HG03103 (cell line): ENCODE measurements at regions not wholly inside any gene's neighbourhood (a gene's known extent, or its start where the extent isn't known, plus 50 kb on each side); places are given as distances from the start of the nearest gene placed in this dataset.

ENCODE experiments used
- ATAC-seq: cut with Tn5 transposase; IDR thresholded peaks from one replicate; pipeline ENCODE4 v1.9.1; 2021; ENCODE audit warnings: low read depth; ENCODE audit not compliant: unreplicated experiment

DNA sequence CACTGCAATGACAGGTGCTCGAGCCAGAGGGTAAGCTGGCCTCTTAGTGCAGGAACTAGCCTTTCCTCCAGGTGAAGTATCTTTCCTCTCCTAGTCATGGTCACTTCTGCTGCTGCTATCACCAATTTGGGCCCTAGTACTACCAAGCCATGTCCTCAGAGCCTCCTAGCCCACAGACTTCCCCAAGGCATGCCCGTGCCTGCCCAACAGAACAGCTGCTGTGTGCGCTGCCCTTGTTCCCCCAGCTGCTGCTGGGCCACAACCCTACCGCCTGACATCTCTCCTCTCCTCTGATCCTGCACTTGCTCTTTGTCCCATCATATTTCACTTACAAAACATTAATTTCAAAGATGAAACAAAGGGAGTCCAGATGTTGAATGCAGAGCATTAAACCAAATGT, 168.5 kb upstream of the FREM2 start:
- ATAC-seq, result no peak

DNA sequence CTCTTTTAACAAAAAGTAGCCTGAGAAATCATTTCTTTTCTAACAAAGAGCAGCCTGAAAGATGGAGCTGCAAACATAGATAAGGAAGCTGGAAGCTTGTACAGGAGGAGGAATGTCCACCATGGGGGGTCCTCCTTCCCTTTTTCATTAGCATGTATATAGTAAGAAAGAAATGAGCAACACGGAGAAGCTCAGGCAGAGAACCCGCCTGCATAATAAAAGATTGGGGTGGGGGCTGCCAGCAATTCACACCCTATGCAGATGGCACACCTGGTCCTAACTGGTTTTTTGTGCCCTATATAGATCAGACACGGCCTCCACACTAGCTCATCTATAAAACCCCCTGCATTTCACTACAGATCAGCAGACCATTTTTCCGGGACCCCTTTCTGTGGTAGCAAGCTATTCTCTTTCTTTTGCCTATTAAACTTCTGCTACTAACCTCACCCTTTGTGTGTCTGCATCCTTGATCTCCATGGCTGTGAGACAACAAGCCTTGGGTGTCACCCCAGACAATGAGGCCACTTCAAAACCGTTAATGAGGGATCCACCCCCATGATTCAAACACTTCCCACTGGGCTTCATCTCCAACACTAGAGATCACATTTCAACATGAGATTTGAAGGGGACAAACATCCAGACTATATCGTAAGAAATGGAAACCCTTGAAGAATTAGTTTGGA, 167.5 kb upstream of the FREM2 start:
- ATAC-seq, result no peak

DNA sequence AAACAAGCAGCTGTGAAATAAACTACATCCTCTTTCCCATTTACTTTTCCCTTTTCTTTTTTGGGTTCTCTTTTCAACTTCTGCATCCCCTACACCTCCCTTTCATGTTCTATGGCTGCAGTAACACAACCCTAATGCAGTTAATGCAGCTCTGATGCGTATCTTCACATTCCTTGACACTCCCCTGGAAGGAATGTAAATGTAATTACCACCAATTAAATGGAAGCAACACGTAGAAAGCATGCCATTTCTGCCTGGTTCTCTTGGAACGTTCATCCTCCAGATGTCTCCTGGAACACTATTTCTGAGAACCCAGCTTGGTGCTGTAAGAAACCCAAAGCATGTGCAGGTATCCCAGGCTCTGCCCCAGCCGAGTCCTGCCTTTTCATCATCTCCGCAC, 166.8 kb upstream of the FREM2 start:
- no peak for ATAC-seq

DNA sequence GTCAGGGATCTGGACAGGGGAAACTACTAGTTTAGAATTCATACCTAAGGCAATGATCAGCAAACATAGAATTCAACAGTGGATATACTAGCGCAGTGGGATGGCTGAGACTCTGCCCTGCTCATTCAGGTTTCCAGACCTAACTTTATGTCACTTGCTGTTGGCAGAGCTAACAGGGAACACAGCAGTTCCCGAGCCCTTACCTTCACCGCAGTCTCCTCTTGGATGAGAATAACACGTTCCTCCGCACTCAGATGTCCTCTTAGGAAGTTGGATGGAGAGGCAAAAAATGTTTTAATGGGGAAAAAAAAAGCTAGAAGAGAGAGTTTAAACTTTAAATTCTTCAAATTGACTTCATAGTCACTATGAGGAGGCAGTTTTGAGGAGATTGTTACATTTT, 159.7 kb upstream of the FREM2 start:
- no peak for ATAC-seq

DNA sequence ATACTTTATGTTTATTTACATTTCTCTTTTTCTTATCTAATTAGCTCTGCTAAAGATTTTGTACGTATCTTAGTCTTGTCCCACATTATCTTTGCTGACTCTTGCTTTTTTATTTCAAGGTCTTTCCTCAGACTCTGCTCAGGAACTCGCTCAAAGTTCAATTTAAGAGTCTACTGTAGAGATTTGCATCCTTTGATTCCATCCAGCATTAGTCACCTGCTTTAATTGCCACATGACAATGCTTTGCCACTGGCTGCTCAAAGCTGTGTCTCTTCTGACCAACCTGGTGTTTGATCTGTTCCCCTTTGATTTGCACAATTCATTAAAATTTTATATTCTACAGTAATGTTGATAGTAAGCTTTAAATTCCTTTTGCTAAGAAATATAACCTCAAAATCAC, 157.9 kb upstream of the FREM2 start:
- ATAC-seq, result no peak

DNA sequence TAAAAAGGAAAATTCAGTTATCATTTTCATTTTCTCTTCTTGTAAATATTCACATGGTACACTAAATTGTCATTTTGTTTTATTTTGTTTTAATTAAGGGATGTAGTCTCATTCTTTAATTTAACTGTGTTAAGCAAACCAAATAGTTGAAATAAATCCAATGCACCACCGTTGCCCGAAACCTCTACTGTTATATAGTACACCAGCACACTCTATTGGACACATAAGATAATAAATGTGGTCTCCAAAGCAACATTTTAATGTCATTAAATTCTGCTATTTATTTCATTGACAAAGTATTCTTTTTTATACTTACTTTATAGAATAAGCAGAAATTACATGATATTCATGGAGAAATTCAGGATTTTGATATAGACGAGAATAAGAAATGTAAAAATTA, 156.4 kb upstream of the FREM2 start:
- ATAC-seq, result no peak

DNA sequence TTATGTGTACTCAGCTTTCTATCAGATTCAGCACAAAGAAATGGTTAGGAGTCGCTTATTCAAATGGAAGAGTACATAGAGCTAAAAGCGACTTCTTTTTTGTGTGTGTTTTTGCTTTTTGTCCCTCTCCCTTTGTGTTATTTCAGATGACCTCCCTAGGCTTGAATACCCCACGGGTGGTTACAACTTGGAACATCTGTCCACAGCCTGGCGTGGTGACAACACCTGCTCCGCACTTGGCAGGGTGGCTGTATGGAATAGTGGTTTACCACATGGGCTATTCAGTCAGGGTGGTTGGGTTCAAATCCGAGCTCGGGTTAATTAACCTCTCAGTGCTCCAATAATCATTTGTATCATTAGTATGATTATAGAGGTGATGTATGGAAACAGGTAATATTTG, 151.6 kb upstream of the FREM2 start:
- no peak for ATAC-seq

DNA sequence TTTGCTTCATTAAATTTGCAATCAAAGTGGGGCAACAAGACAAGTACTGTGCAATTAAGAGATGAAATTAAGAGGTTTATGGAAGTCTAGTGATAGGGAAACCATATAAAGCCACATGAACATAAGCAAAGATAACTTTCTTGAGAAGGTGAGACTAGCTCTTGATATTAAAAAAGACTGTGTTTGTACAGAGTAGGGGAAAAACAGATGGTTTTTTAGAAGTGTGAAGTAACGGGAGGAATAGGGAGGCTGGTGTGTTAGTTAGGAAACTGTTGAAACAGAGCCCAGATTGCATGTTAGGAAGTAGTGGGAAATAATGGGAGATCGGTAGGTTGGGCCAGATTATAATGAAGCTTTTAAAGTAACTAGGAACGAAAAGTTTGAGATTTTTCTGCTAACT, 149.8 kb upstream of the FREM2 start:
- ATAC-seq, result no peak

DNA sequence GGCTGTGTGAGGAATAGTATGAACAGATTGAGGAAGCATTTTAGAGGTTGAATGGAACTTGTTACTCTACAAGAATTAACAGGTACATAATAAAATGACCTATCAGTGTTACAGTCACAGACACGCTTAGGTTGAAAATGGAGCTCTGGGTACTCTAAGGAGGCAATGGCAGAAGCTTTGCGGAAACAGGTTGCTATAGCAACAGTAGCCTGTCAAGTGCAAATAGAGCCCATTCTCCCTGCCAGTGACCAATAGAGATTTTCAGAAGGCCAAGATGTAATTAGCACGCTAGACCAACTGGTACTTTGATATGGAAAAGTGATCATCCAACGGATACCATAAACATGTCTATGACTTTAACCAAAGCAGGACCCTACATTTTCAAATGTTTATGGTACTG, 148.5 kb upstream of the FREM2 start:
- no peak for ATAC-seq

GRCh38 chr13:38539632-38540031, 147.2 kb upstream of the FREM2 start:
- ATAC-seq, result no peak

DNA sequence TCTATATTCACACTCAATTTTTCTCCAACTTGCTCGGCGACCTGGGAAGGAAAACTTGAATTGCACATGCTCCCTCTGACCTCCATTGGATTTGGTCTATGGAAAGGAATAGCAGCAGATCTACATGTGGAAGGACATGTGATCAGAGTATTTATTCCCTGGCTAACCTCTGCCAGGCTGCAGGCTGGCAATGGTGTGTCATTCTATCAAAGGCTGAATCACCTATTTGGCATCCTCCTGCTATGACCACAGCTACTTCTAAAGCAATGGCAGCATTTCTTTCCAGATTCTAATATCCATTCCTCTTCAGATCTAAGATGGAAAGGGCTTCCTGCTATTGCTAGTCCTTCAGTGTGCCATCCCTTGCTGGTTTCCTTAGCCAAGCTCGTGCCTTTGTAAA, 144.3 kb upstream of the FREM2 start:
- ATAC-seq, result no peak

DNA sequence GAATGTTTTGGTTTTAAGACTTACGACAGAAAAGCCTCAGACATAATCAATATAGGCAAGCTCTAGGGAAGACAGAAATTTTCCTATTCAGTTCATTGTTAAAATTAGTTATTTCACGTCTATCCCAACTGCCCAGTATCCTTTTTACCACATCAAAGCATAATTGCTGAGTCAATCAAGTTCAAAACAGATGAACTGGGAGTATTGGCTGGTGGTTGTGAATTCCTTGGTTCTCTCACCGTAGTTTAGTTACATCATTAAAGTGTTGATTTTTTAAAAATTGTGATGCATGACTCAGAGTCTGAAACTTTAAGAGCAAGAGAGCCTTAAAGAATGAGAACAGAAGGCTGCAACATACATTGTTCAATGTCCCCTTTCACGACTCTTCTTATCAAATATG, 143.3 kb upstream of the FREM2 start:
- no peak for ATAC-seq

DNA sequence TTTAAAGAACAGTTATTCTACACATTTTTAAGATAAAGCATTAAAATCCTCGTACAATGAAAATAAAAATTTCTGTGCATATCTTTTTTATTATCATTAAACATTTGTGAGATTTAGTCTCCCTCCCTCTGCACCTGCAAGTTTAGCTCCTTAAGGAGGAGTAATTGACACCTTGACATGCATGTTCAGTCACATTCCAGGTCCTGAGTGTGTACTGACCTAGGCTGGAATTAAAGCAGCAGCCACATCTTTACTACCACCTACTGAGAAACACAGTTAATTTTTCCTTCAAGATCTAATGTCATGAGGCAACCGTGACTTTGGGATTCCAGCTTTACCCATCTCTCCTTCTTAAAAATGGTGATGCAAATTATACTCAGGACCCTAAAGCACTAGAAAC, 123.1 kb upstream of the FREM2 start:
- no peak for ATAC-seq

DNA sequence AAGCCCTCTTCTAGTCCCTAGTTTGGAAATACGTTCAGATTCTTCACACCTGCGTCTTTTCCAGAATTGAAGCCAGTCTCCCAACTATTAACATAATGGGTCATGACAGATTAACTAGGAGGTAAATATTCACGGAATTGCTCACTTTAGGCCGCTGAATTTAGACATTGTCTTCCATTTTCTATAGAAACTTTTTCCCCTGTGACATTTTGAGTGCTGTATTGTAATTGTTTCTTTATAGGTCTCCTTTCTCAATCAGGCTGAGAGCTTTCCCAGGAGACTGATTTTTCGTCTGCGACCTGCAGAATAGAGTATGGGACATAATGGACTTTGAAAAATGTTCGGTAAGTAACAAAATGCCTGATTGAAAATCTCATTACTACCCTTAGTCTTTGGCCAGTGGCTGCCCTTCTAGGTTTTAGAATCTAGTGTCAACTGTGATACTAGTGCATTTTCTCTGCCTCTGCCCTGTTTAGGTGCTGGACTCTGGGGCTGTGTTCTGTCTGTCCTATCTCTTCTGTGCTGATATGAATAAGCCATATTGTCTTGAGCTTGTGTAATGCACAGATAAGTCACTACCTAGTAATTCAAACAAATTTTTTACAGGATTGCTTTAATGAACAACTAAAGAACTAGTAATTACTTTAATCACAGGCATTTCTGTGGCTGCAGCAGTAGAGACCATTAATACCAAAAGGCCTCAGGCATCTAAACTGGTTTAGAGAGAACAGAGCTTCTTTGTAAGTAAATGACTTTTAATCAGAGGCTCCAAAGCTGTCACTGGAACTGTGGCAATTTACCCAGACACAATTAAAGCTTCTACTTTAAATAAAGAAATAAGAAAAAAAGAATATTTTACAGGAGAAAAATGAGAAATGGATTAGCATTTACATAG, 122.4 kb upstream of the FREM2 start:
- no peak for ATAC-seq

DNA sequence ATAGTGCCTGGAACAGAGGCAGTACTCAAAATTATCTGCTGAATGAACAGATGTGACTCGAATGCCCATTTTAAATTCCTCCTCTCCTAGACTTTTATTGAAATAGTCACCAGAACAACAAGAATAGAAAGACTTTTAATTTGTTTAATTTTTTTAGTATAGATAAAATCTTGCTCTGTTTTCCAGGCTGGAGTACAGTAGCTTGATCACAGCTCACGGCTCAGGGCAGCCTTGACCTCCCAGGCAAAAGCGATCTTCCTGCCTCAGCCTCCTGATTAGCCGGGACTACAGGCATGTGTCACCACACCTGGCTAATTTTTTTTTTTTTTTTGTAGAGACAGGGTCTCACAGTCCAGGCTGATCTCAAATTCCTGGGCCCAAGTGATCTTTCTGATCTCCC, 120.9 kb upstream of the FREM2 start:
- ATAC-seq, result no peak

DNA sequence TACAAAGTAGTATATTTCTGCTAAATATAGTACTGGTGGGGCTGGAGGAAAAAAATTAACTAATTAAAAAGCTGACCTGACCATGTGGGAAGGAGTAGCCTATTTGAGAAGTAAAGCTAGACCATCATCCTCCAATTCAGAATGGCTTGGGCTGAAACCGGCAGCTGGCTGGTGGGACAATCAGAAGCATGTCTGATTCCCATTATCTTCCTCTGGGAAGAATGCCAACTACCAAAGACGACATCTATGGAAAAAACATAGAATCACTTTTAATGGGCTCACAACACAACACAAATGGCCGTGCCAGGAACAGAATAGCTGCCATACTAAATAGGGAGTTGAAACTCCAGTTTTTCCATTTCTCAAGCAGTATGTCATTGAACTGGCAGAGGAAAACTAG, 120.4 kb upstream of the FREM2 start:
- no peak for ATAC-seq

GRCh38 chr13:38570706-38571105, 116.2 kb upstream of the FREM2 start:
- ATAC-seq, result no peak

DNA sequence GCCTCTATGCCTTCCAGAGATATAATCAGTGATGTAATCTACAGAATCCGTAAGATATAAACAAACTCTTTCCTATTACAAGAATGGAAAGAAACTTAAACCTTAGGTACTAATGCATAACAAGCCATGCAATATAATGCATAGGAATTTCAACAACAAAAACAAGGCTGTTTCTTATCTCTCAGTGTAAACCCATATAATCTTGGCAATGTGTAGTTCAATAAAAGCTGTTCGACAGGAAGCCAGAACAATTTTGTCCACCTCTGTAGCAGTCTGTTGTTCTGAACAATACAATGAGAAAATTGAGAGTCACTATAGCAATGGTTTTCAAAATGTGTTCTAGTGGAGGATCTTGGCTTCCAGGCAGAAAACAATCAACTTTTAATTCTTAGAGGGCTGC, 111.5 kb upstream of the FREM2 start:
- ATAC-seq, result no peak

GRCh38 chr13:38577048-38577447, 109.8 kb upstream of the FREM2 start:
- no peak for ATAC-seq

DNA sequence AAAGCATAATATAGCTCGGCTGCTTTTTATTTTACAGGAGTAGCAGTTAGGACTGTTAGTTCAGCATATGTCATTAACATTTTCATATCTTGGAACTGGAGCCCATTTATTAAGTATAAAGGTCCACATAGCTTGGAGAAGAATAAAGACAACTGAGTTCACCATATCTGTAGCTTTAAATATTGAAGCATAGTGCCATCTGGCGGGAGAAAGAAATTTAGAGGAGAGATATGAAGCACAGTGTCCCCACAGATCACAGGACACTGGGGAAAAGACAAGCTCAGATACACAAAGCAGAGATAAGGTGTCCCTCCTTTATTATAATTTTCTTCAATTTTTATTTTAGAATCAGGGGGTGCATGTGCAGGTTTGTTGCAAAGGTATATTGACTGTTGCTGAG, 104.7 kb upstream of the FREM2 start:
- ATAC-seq, result peak; percentile 79

DNA sequence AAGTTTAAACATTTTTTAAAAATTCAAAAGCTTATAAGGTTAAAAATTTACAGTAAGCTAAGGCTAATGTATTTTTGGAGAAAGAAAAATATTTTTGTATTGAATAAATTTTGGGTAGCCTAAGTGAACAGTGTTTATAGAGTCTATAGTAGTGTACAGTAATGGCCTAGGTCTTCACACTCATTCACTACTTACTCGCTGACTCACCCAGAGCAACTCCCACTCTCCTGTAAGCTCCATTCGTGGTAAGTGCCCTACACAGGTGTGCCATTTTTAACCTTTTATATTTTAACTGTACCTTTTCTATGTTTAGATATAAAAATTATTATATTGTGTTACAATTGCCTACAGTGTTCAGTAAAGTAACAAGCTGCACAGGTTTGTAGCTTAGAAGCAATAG, 96.6 kb upstream of the FREM2 start:
- no peak for ATAC-seq

DNA sequence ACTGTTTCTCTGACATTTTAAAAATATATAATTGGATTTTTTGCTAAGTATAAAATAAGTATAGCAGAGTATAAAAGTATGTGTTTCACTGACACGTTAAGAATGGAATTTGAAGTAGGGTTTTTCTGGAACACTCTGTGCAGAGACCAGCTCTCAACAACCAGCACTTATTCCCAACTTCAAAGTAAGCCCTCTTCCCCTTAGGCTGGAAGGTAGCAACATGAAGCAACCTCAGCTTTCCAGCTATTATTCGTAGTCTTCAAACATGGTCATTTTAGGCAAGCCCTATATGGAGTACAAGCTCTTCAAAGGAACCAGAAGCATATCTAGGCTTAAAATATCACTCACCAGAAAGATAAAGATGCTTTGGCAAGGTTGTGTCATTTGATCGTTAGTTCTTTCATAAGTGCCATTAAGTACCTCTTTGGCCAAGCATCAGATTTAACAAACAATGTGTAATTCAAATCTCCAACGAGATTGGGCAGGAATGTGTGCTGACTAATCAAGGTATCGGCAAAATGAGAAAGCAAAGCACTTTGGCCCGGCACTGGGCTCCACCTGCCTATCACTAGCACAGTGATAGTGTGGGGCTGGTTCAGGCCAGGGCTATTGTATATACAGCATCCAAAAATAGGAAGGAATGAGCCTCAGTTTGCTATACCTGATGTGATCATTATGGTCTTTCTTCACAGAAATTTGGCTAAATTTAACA, 95.9 kb upstream of the FREM2 start:
- no peak for ATAC-seq
